Kasumi-1 (cell line): ENCODE measurements at regions not wholly inside any gene's neighbourhood (a gene's known extent, or its start where the extent isn't known, plus 50 kb on each side); places are given as distances from the start of the nearest gene placed in this dataset.

Experiments used
- DNase-seq, 2 experiments: peaks; one replicate each; lab custom pipeline; 2025; lab: John Stamatoyannopoulos, UW

- DNase-seq = no peak
Measured at GRCh38 chr5:135723491-135723890, 111.0 kb upstream of the SLC25A48 start.

GRCh38 chr5:135721548-135722090, 112.8 kb upstream of the SLC25A48 start:
- DNase-seq = no peak

- DNase-seq = no peak
Measured at GRCh38 chr5:135720191-135720590, 114.3 kb upstream of the SLC25A48 start.

GRCh38 chr5:135719428-135720063, 114.9 kb upstream of the SLC25A48 start:
- no peak for DNase-seq

- DNase-seq = no peak
Measured at GRCh38 chr5:135718651-135719050, 115.8 kb upstream of the SLC25A48 start.

GRCh38 chr5:135718151-135718550, 116.3 kb upstream of the SLC25A48 start:
- no peak for DNase-seq

GRCh38 chr5:135715267-135716055, 119.0 kb upstream of the SLC25A48 start:
- no peak for DNase-seq

GRCh38 chr5:135714126-135714894, 120.2 kb upstream of the SLC25A48 start:
- DNase-seq = no peak

- no peak for DNase-seq
Measured at GRCh38 chr5:135713161-135713915, 121.1 kb upstream of the SLC25A48 start.

GRCh38 chr5:135711911-135712310, 122.6 kb upstream of the SLC25A48 start:
- no peak for DNase-seq

GRCh38 chr5:135710045-135710675, 124.3 kb upstream of the SLC25A48 start:
- DNase-seq = no peak

- DNase-seq = no peak
Measured at GRCh38 chr5:135709208-135709575, 125.3 kb upstream of the SLC25A48 start.

- DNase-seq = no peak
Measured at GRCh38 chr5:135708481-135709207, 125.8 kb upstream of the SLC25A48 start.

GRCh38 chr5:135707302-135707701, 127.2 kb upstream of the SLC25A48 start:
- no peak for DNase-seq

- no peak for DNase-seq
Measured at GRCh38 chr5:135706893-135707292, 127.6 kb upstream of the SLC25A48 start.

- no peak for DNase-seq
Measured at GRCh38 chr5:135706474-135706873, 127.7 kb upstream of the CXCL14 start.

- no peak for DNase-seq
Measured at GRCh38 chr5:135705941-135706466, 127.2 kb upstream of the CXCL14 start.

GRCh38 chr5:135705141-135705631, 126.4 kb upstream of the CXCL14 start:
- DNase-seq = no peak

- no peak for DNase-seq
Measured at GRCh38 chr5:135704616-135705015, 125.8 kb upstream of the CXCL14 start.

GRCh38 chr5:135703016-135703550, 124.3 kb upstream of the CXCL14 start:
- no peak for DNase-seq
